ENCODE measurements at regions not wholly inside any gene's neighbourhood (a gene's known extent, or its start where the extent isn't known, plus 50 kb on each side); places are given as distances from the start of the nearest gene placed in this dataset.
A peak's percentile ranks its signal among the peaks of the same experiment; 100 is the strongest.
"Not testable (repeated sequence)": the region's sequence is repeated elsewhere in the genome, so short reads cannot be mapped to it uniquely, and the experiment has no call there.

GRCh38 chr9:40913096-40913719 lies 215.3 kb downstream of the FOXD4L6 start:
- Histone ChIP-seq H3K4me1 (ENCODE audit: control insufficient read depth in 4 of 4, insufficient read depth in 4 of 4, low read length in 3 of 4) (no peaks in the 10 kb centered on the region), H3K27ac (ENCODE audit: low read depth in 1 of 2, low read length in 2 of 2) (no peak overlapping the region), H3K27me3 (ENCODE audit: control insufficient read depth in 4 of 4, insufficient read depth in 4 of 4, low read length in 3 of 4) (no peaks in the 10 kb centered on the region), H3K9me3 (ENCODE audit: control insufficient read depth in 4 of 4, low read length in 3 of 4) (peaks cover 53 to 87% (median 64%) of the 10 kb centered on the region in 4 donors), H3K9ac (ENCODE audit: low read depth in 1 of 2, low read length in 2 of 2) (no peak overlapping the region), H3K4me3 (ENCODE audit: low read depth in 1 of 3, low read length in 3 of 3) (peak overlapping the region in 2 of 3 donors; percentile 18 to 56), H3K36me3 (ENCODE audit: control insufficient read depth in 4 of 4, insufficient read depth in 3 of 4, low read depth in 1 of 4, low read length in 3 of 4) (no peaks in the 10 kb centered on the region)
- TF ChIP-seq, protein P1, sequence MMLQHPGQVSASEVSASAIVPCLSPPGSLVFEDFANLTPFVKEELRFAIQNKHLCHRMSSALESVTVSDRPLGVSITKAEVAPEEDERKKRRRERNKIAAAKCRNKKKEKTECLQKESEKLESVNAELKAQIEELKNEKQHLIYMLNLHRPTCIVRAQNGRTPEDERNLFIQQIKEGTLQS (IDR thresholded peaks at IDR 0.05), result no peak
- TF ChIP-seq HNF4G (IDR thresholded peaks at IDR 0.05), result no peak
- no peak for TF ChIP-seq REST (IDR thresholded peaks at IDR 0.05)
- TF ChIP-seq NR2F2 (IDR thresholded peaks at IDR 0.05), result no peak
- TF ChIP-seq YY1 (IDR thresholded peaks at IDR 0.05), result no peak
- no peak for TF ChIP-seq RAD21 (IDR thresholded peaks at IDR 0.05)
- TF ChIP-seq, protein P2, sequence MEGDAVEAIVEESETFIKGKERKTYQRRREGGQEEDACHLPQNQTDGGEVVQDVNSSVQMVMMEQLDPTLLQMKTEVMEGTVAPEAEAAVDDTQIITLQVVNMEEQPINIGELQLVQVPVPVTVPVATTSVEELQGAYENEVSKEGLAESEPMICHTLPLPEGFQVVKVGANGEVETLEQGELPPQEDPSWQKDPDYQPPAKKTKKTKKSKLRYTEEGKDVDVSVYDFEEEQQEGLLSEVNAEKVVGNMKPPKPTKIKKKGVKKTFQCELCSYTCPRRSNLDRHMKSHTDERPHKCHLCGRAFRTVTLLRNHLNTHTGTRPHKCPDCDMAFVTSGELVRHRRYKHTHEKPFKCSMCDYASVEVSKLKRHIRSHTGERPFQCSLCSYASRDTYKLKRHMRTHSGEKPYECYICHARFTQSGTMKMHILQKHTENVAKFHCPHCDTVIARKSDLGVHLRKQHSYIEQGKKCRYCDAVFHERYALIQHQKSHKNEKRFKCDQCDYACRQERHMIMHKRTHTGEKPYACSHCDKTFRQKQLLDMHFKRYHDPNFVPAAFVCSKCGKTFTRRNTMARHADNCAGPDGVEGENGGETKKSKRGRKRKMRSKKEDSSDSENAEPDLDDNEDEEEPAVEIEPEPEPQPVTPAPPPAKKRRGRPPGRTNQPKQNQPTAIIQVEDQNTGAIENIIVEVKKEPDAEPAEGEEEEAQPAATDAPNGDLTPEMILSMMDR (IDR thresholded peaks at IDR 0.05; ENCODE audit: low read depth, low read length, missing input control), result no peak
- TF ChIP-seq RXRA (IDR thresholded peaks at IDR 0.05), result no peak
- no peak for TF ChIP-seq HNF4A (conservative IDR thresholded peaks at IDR 0.05)
- TF ChIP-seq, protein P3, sequence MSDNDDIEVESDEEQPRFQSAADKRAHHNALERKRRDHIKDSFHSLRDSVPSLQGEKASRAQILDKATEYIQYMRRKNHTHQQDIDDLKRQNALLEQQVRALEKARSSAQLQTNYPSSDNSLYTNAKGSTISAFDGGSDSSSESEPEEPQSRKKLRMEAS (IDR thresholded peaks at IDR 0.05), result no peak
- no peak for TF ChIP-seq ZBTB33 (IDR thresholded peaks at IDR 0.05)
- 56% methylated on average over 11 of the region's 11 CpGs for WGBS
- DNase-seq (ENCODE audit: low spot score), result no peak

DNA sequence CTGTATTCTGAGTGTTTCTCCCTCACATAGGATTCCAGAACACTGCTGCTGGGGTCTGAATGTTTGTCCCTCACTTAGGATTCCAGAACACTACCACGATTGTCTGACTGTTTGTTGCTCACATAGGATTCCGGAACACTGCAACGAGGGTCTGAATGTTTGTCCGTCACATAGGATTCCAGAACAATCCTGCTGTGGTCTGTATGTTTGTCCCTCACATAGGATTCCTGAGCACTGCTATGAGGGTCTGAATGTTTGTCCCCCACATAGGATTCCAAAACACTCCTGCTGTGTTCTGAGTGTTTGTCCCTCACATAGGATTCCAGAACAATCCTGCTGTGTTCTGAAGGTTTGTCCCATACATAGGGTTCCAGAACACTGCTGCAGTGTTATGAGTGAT lies 215.8 kb downstream of the FOXD4L6 start:
- H3K9ac ChIP-seq (ENCODE audit: low read depth in 1 of 2, low read length in 2 of 2); H3K4me1 ChIP-seq (ENCODE audit: control insufficient read depth in 4 of 4, insufficient read depth in 4 of 4, low read length in 3 of 4); DNase-seq (ENCODE audit: low spot score); H3K36me3 ChIP-seq (ENCODE audit: control insufficient read depth in 4 of 4, insufficient read depth in 3 of 4, low read depth in 1 of 4, low read length in 3 of 4); H3K27me3 ChIP-seq (ENCODE audit: control insufficient read depth in 4 of 4, insufficient read depth in 4 of 4, low read length in 3 of 4); H3K27ac ChIP-seq (ENCODE audit: low read depth in 1 of 2, low read length in 2 of 2): not testable (repeated sequence)
- 71% methylated on average over 4 of the region's 4 CpGs for WGBS
- Histone ChIP-seq H3K4me3 (ENCODE audit: low read depth in 1 of 3, low read length in 3 of 3) (peak overlapping the region in 2 of 3 donors; percentile 5 to 46), H3K9me3 (ENCODE audit: control insufficient read depth in 4 of 4, low read length in 3 of 4) (peaks cover 55 to 92% (median 69%) of the 10 kb centered on the region in 4 donors)
